Breast epithelium (tissue), 3 donors: ENCODE measurements at regions not wholly inside any gene's neighbourhood (a gene's known extent, or its start where the extent isn't known, plus 50 kb on each side); places are given as distances from the start of the nearest gene placed in this dataset.

ENCODE experiments used
- POLR2A ChIP-seq: fragments of 450-650 bp; IDR thresholded peaks from one replicate; pipeline ENCODE4 v1.6.1; 2016; ENCODE audit warnings: antibody characterized with exemption, mild to moderate bottlenecking, moderate library complexity
- POLR2AphosphoS5 ChIP-seq, 3 donors: sonication (generic); formaldehyde crosslinking; IDR thresholded peaks; one replicate each; pipeline ENCODE4 v1.6.1; 2017; ENCODE audit warnings: antibody characterized with exemption in 3 of 3

DNA sequence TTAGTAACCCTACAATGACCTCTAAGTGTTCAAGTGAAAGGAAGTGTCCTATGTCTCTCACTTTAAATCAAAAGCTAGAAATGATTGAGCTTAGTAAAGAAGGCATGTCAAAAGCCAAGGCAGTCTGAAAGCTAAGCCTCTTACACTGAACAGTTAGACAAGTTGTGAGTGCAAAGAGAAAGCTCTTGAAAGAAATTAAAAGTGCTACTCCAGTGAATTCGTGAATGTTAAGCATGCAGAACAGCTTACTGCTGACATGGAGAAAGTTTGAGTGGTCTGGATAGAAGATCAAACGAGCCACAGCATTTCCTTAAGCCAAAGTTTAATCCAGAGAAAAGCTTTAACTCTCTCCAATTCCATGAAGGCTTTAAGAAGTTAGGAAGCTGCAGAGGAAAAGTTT lies 373.7 kb downstream of the NR4A2 start:
- TF ChIP-seq POLR2AphosphoS5 (IDR thresholded peaks at IDR 0.05) (no peak), POLR2A (no peak)
